HG03442 (cell line): ENCODE measurements at regions not wholly inside any gene's neighbourhood (a gene's known extent, or its start where the extent isn't known, plus 50 kb on each side); places are given as distances from the start of the nearest gene placed in this dataset.

ENCODE experiments used
- ATAC-seq: cut with Tn5 transposase; IDR thresholded peaks from one replicate; pipeline ENCODE4 v1.9.1; 2021; ENCODE audit warnings: mild to moderate bottlenecking, moderate library complexity; ENCODE audit not compliant: unreplicated experiment

DNA sequence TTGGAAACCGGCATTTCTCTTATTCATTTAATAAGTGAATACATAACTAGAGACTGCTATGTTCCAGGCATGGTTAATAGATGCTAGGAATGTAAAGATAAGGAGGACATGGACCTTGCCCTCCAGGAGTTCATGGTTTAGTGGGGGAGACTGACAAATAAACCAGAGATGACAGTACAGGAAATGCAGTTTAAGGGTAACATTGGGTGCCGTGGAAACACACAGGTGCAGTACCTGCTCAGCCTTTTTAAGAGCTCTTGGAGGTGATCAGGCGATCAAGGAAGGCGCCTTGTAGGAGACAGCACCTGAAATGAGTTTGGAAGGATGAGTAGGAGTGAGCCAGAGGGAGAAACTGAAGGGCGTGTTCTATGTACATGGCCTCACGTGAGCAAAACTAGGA, 145.8 kb downstream of the AASDH start:
- no peak for ATAC-seq

DNA sequence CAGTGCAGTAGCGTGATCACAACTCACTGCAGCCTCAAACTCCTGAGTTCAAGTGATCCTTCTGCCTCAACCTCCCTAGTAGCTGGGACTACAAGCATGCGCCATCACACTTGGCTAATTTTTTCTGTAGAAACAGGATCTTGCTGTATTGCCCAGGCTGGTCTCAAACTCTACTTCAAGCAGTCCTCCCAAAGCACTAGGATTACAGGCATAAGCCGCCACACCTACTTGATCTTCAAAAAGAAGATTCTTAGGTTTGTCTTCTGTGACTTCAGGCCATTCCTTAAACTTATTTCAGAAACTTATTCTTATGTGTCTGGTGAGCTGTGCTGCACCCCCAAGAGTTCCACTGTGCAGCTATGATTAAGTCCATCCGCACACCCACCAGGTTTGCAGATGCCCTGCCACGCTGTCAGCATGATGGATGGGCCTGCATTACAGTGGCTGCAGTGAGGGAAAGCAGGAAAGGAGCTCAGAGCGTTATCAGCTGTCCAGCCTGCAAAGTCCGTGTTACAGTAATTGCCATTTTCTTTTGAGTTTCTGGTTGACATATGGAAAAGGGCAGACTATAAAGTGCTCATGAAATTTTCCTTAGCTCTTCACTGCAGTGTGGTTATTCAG, 146.6 kb downstream of the AASDH start:
- ATAC-seq = no peak

DNA sequence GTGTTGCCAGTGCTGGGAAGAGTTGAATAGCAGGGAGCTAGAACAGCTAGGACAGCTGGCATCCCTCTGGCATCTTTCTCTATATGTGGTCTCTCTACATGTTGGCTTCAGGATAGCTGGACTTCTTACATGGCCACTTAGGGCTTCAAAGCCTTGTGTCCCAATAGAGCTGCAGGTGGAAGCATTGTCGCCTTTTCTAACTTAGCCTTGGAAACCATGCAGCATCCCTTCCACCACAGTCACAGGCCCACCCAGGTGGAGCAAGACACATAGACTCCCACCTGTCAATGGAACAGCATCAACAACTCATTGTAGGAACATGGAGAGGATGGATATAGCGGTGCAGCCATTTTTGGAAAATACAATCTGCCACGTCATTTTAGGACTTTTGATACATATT, 149.0 kb downstream of the AASDH start:
- no peak for ATAC-seq

DNA sequence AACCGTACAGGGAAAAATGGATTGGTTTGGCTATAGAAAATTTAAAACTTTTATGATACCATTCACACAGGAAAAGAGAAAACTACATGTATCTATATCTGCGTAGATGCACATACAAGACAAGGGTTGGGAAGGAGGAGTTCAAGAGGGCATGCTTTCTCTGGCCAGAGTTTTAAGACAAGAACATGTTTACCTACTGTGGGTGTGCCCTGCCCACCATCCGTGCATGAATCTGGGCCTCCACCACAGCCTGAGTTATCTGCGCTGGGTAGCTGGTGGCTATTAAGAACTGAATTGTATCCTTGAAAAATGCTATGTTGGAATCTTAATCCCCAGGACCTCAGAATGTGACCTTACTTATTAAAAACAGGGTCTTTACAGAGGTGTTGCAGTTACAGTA, 151.6 kb downstream of the AASDH start:
- ATAC-seq = no peak

DNA sequence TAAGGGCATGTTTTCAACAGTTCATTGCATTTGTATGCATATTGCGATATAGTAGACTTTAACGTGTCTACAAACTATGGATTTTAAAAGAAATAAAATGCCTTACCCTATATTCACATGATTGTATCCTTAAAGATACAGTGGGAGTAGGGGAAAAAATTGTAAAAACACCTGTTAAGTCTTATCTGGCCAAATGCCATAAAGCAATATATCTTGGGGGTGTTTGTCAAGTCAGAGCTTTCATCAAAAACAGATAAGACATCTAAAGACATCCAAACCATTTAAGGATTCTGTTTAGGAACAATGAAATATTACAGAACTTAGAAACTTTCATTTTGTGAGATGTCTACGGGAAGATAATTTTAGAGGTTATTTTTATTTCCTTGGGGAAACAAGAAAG, 152.3 kb downstream of the AASDH start:
- no peak for ATAC-seq

DNA sequence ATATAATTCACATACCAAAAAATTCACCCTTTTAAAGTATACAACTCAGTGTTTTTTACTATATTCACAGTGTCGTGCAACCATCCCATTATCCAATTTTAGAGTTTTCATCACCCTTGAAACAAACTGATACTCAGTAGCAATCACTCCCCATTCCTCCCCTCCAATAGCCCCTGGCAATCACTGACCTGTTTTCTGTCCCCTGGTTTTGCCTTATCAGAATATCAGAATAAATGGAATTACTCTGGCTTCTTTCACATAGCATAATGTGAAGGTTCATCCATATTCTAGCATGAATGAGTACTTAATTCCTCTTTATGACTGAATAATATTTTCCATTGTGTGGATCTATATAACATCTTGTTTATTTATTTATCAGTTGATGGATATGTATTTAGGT, 153.2 kb downstream of the AASDH start:
- ATAC-seq = no peak

DNA sequence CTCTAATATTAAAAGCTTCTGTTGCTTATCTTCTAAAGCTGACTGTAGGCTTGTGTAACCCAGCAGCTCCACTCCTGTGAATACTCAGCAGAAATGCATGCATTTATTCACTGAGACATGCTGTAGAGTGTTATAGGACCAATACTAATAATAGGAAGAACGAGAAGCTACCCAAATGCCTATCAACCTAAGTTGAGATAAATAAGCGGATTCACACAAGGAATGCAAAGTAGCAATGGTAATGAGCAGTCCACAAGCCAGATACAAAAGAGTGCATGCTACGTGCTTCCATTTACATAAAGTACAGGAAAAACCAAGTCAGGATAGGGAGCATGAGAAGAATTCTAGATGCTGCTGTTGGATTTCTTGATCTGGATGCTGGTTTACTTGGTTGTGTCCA, 155.9 kb downstream of the AASDH start:
- ATAC-seq = no peak

DNA sequence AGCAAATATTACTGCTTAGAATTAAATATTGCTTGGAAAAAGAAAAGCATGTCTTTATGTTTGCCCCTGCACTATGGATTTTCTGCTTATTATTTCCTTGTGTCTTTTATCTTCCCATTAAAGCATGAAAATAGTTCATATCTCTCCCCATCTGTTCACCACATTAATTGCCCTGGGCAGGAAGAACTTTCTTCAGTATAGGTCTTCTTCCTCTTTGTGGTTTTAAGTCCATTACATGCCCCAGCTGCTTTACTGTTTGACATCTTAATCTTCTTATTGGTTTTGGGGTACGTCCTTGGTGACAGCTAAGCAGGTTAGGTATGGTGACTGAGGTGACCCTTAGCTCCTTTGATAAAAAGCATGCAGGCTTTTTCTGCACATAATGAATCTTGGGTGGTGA, 157.3 kb downstream of the AASDH start:
- ATAC-seq = no peak

DNA sequence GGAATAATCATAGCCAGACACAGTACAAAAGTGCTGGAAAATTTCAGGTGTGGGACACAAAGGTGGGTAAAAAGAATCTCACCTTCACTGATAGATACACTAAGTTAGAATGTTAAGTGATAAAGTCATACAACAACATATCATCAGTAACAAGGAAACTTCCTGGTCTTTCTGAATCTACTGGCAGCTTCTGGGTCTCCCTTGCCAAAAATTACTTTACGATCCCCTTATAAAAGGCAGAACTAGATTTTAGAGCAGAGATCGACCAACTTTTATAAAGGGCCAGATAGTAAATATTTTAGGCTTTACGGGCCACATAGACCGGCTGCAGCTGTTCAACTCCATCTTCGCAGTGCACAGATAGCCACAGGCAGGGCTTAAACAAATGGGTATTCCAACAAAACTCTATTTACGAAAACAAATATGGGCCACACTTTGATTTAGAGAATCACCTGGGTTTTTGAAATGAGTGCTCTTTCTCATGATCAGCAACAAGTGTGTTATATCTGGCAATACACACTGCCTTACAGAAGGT, 159.9 kb downstream of the AASDH start:
- no peak for ATAC-seq

DNA sequence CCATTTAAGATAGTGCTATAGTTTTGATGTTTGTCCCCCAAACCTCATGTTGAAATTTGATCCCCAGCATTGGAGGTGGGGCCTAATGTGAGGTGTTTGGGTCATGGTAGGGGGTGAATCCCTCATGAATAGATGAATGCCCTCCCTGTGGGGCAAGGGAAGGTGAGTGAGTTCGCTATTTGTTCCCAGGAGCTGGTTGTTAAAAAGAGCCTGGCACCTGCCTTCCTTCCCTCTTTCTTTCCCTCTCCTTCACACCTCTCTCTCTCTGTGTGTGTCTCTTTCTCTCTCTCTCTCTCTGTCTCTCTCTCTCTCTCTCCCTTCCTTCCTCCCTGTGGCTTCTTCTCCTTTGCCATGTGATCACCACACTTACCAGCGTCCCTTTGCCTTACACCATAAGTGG, 160.7 kb downstream of the AASDH start:
- no peak for ATAC-seq

DNA sequence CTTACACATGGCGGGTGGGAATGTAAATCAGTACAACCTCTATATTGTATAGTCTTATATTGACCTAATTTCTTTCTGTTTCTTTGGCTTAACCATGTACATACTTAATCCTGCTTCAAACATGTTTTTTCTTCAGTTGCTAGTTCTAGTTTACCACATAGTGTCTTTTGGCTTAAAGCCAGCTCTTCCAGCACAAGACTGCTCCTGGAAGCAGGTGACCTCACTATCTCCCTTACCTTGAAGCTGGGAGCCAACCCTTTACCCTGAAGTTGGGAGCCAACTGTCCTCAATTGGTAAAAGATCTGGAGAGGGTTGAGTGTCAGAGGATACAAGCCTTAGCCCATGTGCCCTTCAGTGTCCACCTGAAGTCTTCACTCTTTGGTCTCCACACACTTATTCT, 162.7 kb downstream of the AASDH start:
- ATAC-seq = no peak

DNA sequence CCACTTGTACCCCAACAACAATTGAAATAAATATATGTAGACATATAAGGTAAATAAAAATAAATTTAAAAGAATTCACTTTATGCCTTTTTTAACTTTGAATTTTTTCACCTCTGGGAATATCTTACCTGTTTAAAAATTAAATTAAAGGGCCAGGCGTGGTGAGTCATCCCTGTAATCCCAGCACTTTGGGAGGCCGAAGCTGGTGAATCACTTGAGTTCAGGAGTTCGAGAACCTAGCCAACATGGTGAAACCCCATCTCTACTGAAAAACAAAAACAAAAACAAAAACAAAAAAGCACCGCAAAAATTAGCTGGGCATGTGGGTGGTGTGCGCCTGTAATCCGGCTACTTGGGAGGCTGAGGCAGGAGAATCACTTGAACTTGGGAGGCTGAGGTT, 164.8 kb downstream of the AASDH start:
- ATAC-seq = no peak

DNA sequence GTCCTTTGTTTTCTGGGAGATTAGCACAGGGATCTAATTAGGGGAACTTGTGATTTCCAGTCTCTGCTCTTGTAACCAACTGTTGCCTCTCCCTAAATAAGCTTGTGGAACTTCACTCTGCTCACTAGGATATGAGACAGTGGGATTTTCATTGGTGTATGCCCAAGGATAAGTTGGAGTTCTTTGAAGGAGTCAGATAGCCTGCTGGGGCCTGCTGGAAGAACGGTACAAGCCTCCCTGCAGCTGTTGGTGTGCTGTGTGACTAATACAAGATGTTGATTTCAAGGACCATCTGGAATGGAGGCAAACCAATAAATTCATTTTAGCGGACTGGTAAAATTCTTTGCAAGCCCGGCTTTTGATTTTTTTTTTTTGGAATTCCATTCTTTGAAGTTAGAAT, 167.0 kb downstream of the AASDH start:
- no peak for ATAC-seq

DNA sequence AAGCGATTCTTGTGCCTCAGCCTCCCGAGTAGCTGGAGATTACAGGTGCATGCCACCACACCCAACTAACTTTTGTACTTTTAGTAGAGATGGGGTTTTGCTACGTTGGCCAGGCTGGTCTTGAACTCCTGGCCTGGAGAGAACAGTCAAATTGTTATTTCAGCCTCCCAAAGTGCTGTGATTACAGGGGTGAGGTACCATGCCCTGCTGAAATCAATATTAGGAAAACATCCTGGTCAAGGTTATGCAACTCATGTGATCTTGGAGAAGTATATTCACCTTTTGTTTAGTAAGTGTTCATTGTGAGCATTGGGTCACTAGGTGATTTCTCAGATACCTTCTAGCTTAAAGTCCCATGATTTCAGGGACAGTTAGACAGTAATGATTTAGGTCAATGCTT, 167.8 kb downstream of the AASDH start:
- ATAC-seq = no peak

DNA sequence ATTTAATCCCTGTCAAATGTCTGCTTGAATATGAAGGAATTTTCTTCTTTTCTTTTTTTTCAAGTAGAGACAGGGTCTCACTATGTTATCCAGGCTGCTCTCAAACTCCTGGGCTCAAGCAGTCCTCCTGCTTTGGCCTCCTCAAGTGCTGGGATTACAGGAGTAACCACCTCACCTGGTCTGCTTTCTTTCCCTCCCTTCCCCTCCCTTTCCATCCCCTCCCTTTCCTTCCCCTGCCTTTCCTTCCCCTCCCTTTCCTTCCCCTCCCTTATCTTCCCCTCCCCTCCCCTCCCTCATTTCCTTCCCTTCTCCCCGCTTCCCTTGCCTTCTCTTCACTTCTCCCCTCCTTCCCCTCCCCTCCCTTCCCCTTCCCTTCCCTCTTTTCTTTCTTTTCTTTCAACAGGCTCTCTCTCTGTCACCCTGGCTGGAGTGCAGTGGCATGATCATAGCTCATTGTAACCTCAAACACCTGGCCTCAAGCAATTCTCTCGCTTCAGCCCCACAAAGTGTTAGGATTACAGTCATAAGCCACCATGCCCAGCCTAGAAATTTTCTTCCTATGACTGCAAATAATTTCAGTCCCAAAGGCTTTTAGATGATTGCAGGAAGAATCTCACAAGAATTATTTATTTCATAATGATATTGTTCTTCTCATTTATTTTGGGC, 168.9 kb downstream of the AASDH start:
- no peak for ATAC-seq

DNA sequence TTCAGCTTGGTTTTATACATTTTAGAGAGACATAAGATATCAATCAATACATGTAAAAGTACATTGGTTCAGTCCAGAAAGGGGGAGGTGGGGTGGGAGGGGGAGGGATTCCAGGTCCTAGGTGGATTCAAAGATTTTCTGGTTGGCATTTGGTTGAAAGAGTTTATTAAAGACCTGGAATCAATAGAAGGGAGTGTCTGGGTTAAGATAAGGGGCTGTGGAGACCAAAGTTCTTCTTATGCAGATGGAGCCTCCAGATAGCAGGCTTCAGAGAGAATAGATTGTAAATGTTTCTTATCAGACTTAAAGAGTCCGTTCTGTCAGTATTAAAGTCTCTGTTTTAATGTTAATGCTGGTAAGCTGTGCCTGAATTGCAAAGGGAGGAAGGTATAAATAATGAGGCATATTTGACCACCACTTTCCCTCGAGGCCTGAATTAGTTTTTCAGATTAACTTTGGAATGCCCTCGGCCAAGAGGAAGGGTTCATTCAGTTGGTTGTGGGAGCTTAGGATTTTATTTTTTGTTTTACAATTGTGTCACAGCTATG, 169.9 kb downstream of the AASDH start:
- no peak for ATAC-seq

DNA sequence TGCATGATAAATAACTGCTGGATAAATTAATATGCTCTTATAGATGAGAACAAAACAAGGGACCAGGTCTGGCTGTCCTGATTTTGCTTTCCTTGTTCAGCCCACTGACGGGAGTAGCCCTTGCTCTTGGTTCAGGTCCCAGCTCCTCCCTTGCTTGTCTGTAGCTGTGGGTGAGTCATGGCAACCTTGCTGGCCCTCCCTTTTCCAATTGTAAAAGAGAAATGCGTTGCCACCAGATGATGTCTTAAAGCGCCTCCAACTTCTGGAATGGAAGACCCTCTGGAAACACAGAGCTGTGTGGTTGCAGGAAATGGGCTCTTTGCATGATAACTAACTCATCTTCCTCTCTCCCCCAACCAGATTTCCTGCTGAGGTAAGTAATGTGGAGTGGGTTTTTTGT, 171.4 kb downstream of the AASDH start:
- ATAC-seq = no peak

DNA sequence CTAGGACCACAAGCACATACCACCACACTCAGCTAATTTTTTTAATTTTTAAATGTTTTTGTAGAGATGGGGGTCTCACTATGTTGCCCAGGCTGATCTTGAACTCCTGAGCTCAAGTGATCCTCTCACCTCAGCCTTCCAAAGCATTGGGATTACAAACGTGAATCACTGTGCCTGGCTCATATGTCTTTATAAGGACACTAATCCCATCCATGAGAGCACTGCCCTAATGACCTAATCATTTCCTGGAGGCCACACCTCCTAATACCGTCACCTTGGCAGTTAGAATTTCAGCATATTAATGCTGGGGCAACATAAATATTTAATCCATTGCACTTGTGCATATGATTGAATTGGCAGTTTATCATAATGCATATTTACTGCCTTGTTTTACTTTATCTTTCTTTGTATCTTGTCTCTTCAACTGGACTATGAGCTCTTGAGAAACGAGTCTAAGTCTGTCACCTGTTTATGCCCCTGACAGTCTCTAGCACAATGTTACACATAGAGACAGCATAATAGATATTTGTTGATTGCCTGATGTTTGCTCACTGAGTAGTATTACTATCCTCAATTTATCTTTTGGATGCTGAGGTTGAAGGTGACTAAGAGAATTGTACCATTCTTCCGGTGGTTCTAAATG, 172.0 kb downstream of the AASDH start:
- ATAC-seq = no peak

DNA sequence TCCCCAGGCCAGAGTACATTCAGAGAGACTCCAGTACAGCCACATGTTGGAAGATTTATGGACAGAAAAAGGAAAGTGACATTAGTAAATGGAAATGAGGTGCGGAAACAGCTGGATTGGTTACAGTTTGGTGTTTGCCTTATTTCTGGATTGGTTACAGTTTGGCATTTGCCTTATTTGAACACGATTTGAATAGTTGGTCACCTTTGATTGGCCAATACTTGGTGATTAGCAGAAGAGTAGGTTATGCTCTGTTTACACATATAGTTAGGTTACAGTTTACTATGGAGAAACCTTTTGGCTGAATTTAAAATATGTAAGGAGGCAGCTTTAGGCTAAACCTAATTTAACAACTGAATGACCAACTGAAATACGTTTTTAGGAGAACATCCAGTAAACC, 173.7 kb downstream of the AASDH start:
- ATAC-seq = no peak

DNA sequence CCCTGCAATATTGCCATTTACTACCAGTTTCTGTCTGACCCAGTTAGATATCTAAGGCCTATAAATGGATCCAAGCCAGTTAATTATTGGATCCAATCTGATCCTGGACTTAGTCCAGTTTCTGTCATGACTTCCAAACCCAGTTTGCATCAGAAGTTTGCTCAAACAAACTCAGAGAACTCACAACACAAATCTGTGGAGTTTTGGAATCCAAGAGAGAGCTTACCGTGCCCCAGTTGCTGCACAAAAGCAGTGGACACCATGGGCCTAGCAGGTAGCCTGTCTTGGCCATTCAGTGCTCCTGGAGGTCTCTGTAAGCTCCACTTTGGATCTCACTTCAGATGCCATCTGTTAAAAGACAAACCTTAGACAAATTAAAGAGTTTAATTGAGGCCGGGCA, 174.5 kb downstream of the AASDH start:
- no peak for ATAC-seq

DNA sequence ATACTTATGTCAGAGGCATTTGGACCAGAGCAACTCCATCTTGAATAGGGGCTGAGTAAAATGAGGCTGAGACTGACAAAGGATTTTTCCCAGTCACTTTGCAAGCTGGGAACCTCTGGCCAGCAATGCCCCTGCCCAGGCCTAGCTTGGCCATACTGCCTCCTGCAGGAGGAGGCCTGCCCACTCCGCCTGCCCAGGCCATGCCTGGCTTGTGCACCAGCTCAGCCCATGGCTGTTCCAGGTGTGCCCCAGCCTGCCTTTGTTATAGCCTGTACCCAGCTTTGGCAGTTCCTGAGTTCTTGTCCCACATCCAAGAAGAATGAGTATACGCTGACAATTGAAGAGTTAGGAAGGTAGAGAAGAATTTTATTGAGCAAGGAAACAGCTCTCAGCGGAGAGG, 176.1 kb downstream of the AASDH start:
- no peak for ATAC-seq

DNA sequence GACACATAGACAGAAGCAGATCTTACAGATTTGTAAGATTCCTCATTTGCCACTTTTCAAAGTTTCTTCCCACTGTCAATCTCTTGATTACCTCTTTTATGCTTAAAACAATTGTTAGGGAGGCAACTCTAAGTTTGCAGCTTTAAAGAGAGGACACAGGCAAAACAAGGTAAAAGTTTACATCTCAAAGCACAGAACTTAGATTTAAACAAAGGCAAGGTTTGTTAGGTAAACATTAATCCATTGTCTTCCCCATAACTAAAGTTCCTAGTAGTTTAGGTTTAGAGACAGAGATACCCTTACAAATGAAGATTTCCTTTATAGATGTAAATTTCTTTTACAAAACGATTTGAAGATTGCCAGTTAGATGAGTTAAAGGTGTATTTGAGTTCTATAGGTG, 176.9 kb downstream of the AASDH start:
- no peak for ATAC-seq
